Ovary (tissue), 7 donors: ENCODE measurements at regions not wholly inside any gene's neighbourhood (a gene's known extent, or its start where the extent isn't known, plus 50 kb on each side); places are given as distances from the start of the nearest gene placed in this dataset.

Experiments used
- DNase-seq, 5 donors: peaks; one replicate each; pipeline ENCODE4 v3.0.0-alpha.2; 2019 to 2020
- H3K27ac ChIP-seq, 2 donors: fragments of 200-600 bp; one replicate each; pipeline versions ENCODE4 v1.5.1 to v1.8.0; 2019 to 2022
- H3K27me3 ChIP-seq: fragments of 200-600 bp; one replicate; pipeline ENCODE4 v1.8.0; 2022
- H3K36me3 ChIP-seq: fragments of 200-600 bp; sonication (generic); one replicate; pipeline ENCODE4 v1.5.1; 2019
- H3K4me1 ChIP-seq: one replicate; pipeline ENCODE4 v1.8.1; 2013; ENCODE audit warnings: mild to moderate bottlenecking, moderate library complexity; ENCODE audit not compliant: insufficient read depth
- H3K4me3 ChIP-seq: fragments of 200-600 bp; sonication (generic); one replicate; pipeline ENCODE4 v1.5.1; 2017
- H3K9me3 ChIP-seq, 2 donors: fragments of 200-600 bp in 1 of 2; sonication (generic) in 1 of 2; one replicate each; pipeline versions ENCODE4 v1.5.1 to v1.8.1; 2013 to 2019; ENCODE audit warnings: mild to moderate bottlenecking in 1 of 2, moderate library complexity in 1 of 2
- EP300 ChIP-seq: sonication (generic); formaldehyde crosslinking; IDR thresholded peaks from one replicate; pipeline ENCODE4 v1.6.1; 2017; ENCODE audit warnings: antibody characterized with exemption
- POLR2A ChIP-seq: fragments of 450-650 bp; IDR thresholded peaks from one replicate; pipeline ENCODE4 v1.6.1; 2017; ENCODE audit warnings: antibody characterized with exemption, mild to moderate bottlenecking, moderate library complexity
- WGBS, 3 donors: extraction: QIAGEN DNeasy Blood & Tissue Kit in 1 of 3; methylation state at CpG; one replicate each; pipeline versions ENCODE4 v1.1.5 to v1.1.7; 2013 to 2017; 5-methylcytosine and 5-hydroxymethylcytosine counted together
- intact Hi-C, 4 donors: fragments of 100-400 bp; cut with DNase I; formaldehyde crosslinking; loops; one replicate each; pipeline versions ENCODE4 v1.11.0 to v1.15.1; 2022 to 2023
- TF ChIP-seq, protein P1 (sequence below), 3 donors: fragments of 450-650 bp in 2 of 3; fragments of 200-600 bp in 1 of 3; IDR thresholded peaks; one replicate each; pipeline versions ENCODE4 v1.5.1 to v1.8.0; 2016 to 2022; ENCODE audit warnings: antibody characterized with exemption in 3 of 3, mild to moderate bottlenecking in 1 of 3
- donor health status: DM: no; HTN: no; CAD: no; lungs with moderate emphysema.
- donor health status: DM: no; HTN: no; CAD: no.
- donor health status: Bipolar disorder and iron deficiency.
- donor health status: DM: no; HTN: no; CAD: no.
- donor health status: DM: yes; HTN: yes; CAD: no.

DNA sequence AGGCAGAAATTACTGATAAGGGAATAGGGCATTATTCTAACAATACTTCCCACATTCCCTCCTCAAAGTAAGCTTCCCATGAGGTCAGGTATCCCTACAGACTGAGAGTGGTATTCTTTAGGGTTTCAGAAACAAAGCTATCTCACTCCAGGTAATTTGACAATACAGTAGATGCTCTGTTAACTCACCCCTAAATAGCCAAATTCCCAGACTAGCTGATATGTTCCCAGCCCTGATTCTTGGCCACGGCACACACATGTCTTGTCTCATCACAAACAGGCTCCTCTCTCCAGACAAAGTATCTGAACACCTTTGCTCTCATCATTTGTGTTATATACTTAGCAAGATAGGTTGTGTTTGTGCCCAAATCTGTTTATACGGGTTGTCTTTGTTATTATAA is 139.9 kb downstream of the ZNF608 start:
- no peaks in the 10 kb centered on the region for H3K9me3 ChIP-seq
- intact Hi-C loops: no loop called here
- H3K36me3 ChIP-seq: no peaks in the 10 kb centered on the region
- H3K27ac ChIP-seq: no peak overlapping the region
- TF ChIP-seq, protein P1, sequence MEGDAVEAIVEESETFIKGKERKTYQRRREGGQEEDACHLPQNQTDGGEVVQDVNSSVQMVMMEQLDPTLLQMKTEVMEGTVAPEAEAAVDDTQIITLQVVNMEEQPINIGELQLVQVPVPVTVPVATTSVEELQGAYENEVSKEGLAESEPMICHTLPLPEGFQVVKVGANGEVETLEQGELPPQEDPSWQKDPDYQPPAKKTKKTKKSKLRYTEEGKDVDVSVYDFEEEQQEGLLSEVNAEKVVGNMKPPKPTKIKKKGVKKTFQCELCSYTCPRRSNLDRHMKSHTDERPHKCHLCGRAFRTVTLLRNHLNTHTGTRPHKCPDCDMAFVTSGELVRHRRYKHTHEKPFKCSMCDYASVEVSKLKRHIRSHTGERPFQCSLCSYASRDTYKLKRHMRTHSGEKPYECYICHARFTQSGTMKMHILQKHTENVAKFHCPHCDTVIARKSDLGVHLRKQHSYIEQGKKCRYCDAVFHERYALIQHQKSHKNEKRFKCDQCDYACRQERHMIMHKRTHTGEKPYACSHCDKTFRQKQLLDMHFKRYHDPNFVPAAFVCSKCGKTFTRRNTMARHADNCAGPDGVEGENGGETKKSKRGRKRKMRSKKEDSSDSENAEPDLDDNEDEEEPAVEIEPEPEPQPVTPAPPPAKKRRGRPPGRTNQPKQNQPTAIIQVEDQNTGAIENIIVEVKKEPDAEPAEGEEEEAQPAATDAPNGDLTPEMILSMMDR (IDR thresholded peaks at IDR 0.05): no peak
- no peak for TF ChIP-seq POLR2A
- TF ChIP-seq EP300: no peak
- H3K4me3 ChIP-seq: no peak overlapping the region
- 91 to 96% (median 92%) methylated on average over 2 of the region's 2 CpGs for WGBS, 3 donors
- H3K27me3 ChIP-seq: no peaks in the 10 kb centered on the region
- no peak for DNase-seq
- H3K4me1 ChIP-seq: no peaks in the 10 kb centered on the region

DNA sequence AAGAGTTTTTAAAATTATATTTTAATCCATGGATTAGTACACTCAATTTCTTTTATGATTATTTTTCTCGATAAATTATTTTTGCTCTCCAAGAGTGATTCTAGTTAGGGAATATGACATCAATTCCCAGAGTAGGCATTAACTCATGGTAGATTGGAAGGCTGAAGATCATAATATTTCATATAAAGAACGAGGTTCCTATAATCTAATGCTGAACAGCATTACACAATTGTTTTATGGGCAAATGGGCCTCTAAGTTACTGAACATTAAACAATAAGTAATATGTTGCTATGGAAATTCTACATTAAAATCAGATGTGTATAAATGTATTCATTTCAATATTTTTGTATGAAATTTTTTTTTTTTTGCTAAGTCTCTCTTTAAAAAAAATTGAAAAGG is 140.3 kb downstream of the ZNF608 start:
- no peak for TF ChIP-seq EP300
- TF ChIP-seq POLR2A: no peak
- TF ChIP-seq, protein P1 (IDR thresholded peaks at IDR 0.05): no peak
- H3K4me1 ChIP-seq: no peaks in the 10 kb centered on the region
- H3K4me3 ChIP-seq: no peak overlapping the region
- no peak overlapping the region for H3K27ac ChIP-seq
- no peaks in the 10 kb centered on the region for H3K27me3 ChIP-seq
- intact Hi-C loops: no loop called here
- no peaks in the 10 kb centered on the region for H3K36me3 ChIP-seq
- H3K9me3 ChIP-seq: no peaks in the 10 kb centered on the region
- no peak for DNase-seq
- 84 to 94% (median 92%) methylated on average over 2 of the region's 2 CpGs for WGBS, 3 donors

DNA sequence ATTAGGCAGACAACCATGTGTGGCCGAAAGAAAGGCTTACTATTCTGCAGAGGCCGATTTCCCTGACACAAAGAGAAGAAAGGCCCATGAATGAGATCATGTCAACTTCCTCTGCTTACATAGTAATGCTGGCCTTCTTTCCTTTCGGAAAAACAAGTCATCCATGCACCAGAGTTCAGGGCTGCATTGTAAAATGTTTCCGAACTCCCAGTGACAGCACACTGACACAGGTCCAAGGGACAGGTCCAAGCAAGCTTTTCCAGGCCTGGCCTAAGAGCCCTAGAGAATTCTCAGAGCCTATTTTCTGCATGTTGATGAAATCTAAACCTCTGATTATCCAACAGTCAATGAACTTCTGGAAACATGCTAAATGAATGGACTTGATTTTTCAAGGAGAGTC is 140.9 kb downstream of the ZNF608 start:
- TF ChIP-seq, protein P1 (IDR thresholded peaks at IDR 0.05): no peak
- no peak for TF ChIP-seq EP300
- no peak for TF ChIP-seq POLR2A
- Histone ChIP-seq H3K4me1 (no peaks in the 10 kb centered on the region), H3K27me3 (no peaks in the 10 kb centered on the region), H3K9me3 (no peaks in the 10 kb centered on the region), H3K27ac (no peak overlapping the region), H3K36me3 (no peaks in the 10 kb centered on the region), H3K4me3 (no peak overlapping the region)
- no peak for DNase-seq
- WGBS, 3 donors: 61 to 76% (median 73%) methylated on average over 4 of the region's 4 CpGs
- intact Hi-C loops: no loop called here

DNA sequence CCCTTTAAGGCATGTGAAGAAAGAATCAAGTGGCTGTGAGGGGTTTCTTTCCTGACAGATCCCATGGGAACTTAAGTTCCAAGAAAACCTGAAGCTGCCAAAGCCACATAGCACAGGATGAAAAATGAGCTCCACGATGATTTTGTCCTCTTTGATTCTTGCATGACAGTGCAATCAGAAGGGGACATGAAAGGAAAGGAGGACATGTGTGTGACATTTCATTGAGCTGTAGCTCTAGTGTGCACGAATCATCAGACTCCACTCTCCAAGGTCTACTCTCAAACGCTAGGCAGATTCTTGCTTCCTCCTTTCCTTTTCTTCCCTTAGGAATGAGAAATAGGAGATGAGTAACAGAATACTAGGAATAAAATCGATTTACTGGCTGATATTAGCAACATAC is 142.0 kb downstream of the ZNF608 start:
- Histone ChIP-seq H3K4me3 (no peak overlapping the region), H3K36me3 (no peaks in the 10 kb centered on the region), H3K9me3 (no peaks in the 10 kb centered on the region), H3K4me1 (peaks cover under 1% of the 10 kb centered on the region), H3K27ac (no peak overlapping the region), H3K27me3 (no peaks in the 10 kb centered on the region)
- WGBS, 3 donors: 64 to 71% (median 70%) methylated on average over 4 of the region's 4 CpGs
- no peak for DNase-seq
- TF ChIP-seq EP300 (no peak), POLR2A (no peak)
- TF ChIP-seq, protein P1 (IDR thresholded peaks at IDR 0.05): no peak
- intact Hi-C loops: no loop called here
